H9 (cell line): ENCODE measurements at regions not wholly inside any gene's neighbourhood (a gene's known extent, or its start where the extent isn't known, plus 50 kb on each side); places are given as distances from the start of the nearest gene placed in this dataset.

ENCODE experiments used
- DNase-seq: peaks from one replicate; pipeline ENCODE4 v3.0.0-alpha.2; 2017
- H2AFZ ChIP-seq: one replicate; pipeline ENCODE4 v1.6.1; 2013; ENCODE audit warnings: mild to moderate bottlenecking, low read length, control low read depth, moderate library complexity
- H2AK5ac ChIP-seq: 2 replicates; pipeline ENCODE4 v1.6.1; 2013; ENCODE audit warnings: low read length, control low read depth, mixed read lengths; ENCODE audit not compliant: insufficient read length
- H2BK120ac ChIP-seq: one replicate; pipeline ENCODE4 v1.6.1; 2013; ENCODE audit warnings: low read depth, mild to moderate bottlenecking, low read length, control low read depth, inconsistent platforms; ENCODE audit not compliant: poor library complexity, severe bottlenecking
- H2BK12ac ChIP-seq: 2 replicates; pipeline ENCODE4 v1.6.1; 2013; ENCODE audit warnings: low read length, control low read depth, mixed read lengths, low read depth; ENCODE audit not compliant: insufficient read length
- H2BK15ac ChIP-seq: 2 replicates; pipeline ENCODE4 v1.6.1; 2013; ENCODE audit warnings: low read depth, low read length, control low read depth
- H2BK20ac ChIP-seq: one replicate; pipeline ENCODE4 v1.6.1; 2013; ENCODE audit warnings: low read depth, mild to moderate bottlenecking, low read length, control low read depth, inconsistent platforms; ENCODE audit not compliant: poor library complexity, severe bottlenecking
- H2BK5ac ChIP-seq: 2 replicates; pipeline ENCODE4 v1.6.1; 2013; ENCODE audit warnings: low read length, control low read depth, mixed read lengths; ENCODE audit not compliant: insufficient read length
- H3K14ac ChIP-seq: 2 replicates; pipeline ENCODE4 v1.6.1; 2013; ENCODE audit warnings: low read length, control low read depth; ENCODE audit not compliant: insufficient read depth
- H3K18ac ChIP-seq: 2 replicates; pipeline ENCODE4 v1.6.1; 2013; ENCODE audit warnings: low read depth, mild to moderate bottlenecking, mixed read lengths, low read length, control low read depth; ENCODE audit not compliant: insufficient read length
- H3K23ac ChIP-seq: 2 replicates; pipeline ENCODE4 v1.6.1; 2013; ENCODE audit warnings: low read length, control low read depth, mixed read lengths, low read depth; ENCODE audit not compliant: insufficient read length
- H3K23me2 ChIP-seq: 2 replicates; pipeline ENCODE4 v1.6.1; 2013; ENCODE audit warnings: low read depth, mild to moderate bottlenecking, mixed read lengths, low read length, control low read depth; ENCODE audit not compliant: insufficient read length, poor library complexity, severe bottlenecking
- H3K27ac ChIP-seq: 2 replicates; pipeline ENCODE4 v1.5.1; 2013; ENCODE audit warnings: low read length, control low read depth, mixed read lengths, low read depth; ENCODE audit not compliant: insufficient read length
- H3K27me3 ChIP-seq: 2 replicates; pipeline ENCODE4 v1.6.1; 2013; ENCODE audit warnings: low read length, control low read depth, inconsistent platforms; ENCODE audit not compliant: insufficient read depth
- H3K4ac ChIP-seq: 2 replicates; pipeline ENCODE4 v1.6.1; 2013; ENCODE audit warnings: low read depth, mild to moderate bottlenecking, control low read depth, inconsistent platforms, low read length, moderate library complexity
- H3K4me1 ChIP-seq: 2 replicates; pipeline ENCODE4 v1.6.1; 2013; ENCODE audit warnings: low read length, control low read depth, inconsistent platforms; ENCODE audit not compliant: insufficient read depth
- H3K4me2 ChIP-seq: 2 replicates; pipeline ENCODE4 v1.6.1; 2013; ENCODE audit warnings: low read length, control low read depth, mixed read lengths; ENCODE audit not compliant: insufficient read length, insufficient read depth
- H3K56ac ChIP-seq: 2 replicates; pipeline ENCODE4 v1.6.1; 2013; ENCODE audit warnings: low read depth, mild to moderate bottlenecking, mixed read lengths, low read length, control low read depth; ENCODE audit not compliant: insufficient read length
- H3K79me1 ChIP-seq: 2 replicates; pipeline ENCODE4 v1.6.1; 2013; ENCODE audit warnings: low read depth, mild to moderate bottlenecking, moderate library complexity, low read length, control low read depth, inconsistent platforms; ENCODE audit not compliant: insufficient read depth, poor library complexity, severe bottlenecking
- H3K79me2 ChIP-seq: 2 replicates; pipeline ENCODE4 v1.6.1; 2013; ENCODE audit warnings: low read length, control low read depth, inconsistent platforms; ENCODE audit not compliant: insufficient read depth
- H3K9ac ChIP-seq: 2 replicates; pipeline ENCODE4 v1.6.1; 2013; ENCODE audit warnings: low read length, control low read depth, mixed read lengths; ENCODE audit not compliant: insufficient read length; ENCODE audit errors: extremely low read depth
- H3K9me3 ChIP-seq: one replicate; pipeline ENCODE4 v1.6.1; 2013; ENCODE audit warnings: low read depth, low read length, inconsistent platforms; ENCODE audit not compliant: control insufficient read depth
- H3T11ph ChIP-seq: one replicate; pipeline ENCODE4 v1.6.1; 2013; ENCODE audit warnings: mild to moderate bottlenecking, low read length, control low read depth, inconsistent platforms
- H4K20me1 ChIP-seq: one replicate; pipeline ENCODE4 v1.6.1; 2013; ENCODE audit not compliant: control insufficient read depth, insufficient read length, insufficient read depth
- H4K5ac ChIP-seq: 2 replicates; pipeline ENCODE4 v1.6.1; 2013; ENCODE audit warnings: low read depth, mild to moderate bottlenecking, mixed read lengths, low read length, control low read depth; ENCODE audit not compliant: insufficient read length
- H4K8ac ChIP-seq: replicated peaks from 2 replicates; pipeline ENCODE4 v1.6.1; 2013; ENCODE audit warnings: low read length, control low read depth, mixed read lengths, low read depth; ENCODE audit not compliant: insufficient read length
- H4K91ac ChIP-seq: 2 replicates; pipeline ENCODE4 v1.6.1; 2013; ENCODE audit warnings: low read depth, mild to moderate bottlenecking, moderate library complexity, mixed read lengths, low read length, control low read depth; ENCODE audit not compliant: insufficient read length
- H3K27ac Mint-ChIP-seq, 3 experiments: 2 replicates in 2 of 3; 3 replicates in 1 of 3; pipeline ENCODE4 v1.8.0; 2020 to 2021; ENCODE audit warnings: mixed read lengths in 3 of 3, mild to moderate bottlenecking in 1 of 3, moderate library complexity in 1 of 3
- H3K27me3 Mint-ChIP-seq: 2 replicates; pipeline ENCODE4 v1.8.0; 2021; ENCODE audit warnings: low read depth, mild to moderate bottlenecking, moderate library complexity, mixed read lengths
- H3K36me3 Mint-ChIP-seq, 3 experiments: 2 replicates in 2 of 3; 3 replicates in 1 of 3; pipeline ENCODE4 v1.8.0; 2020 to 2021; ENCODE audit warnings: low read depth in 3 of 3, mixed read lengths in 3 of 3; ENCODE audit not compliant: insufficient read depth in 1 of 3
- H3K4me1 Mint-ChIP-seq, 2 experiments: 2 replicates each; pipeline ENCODE4 v1.8.0; 2020; ENCODE audit warnings: mixed read lengths in 2 of 2
- H3K4me3 Mint-ChIP-seq, 2 experiments: 2 replicates in 1 of 2; 3 replicates in 1 of 2; pipeline ENCODE4 v1.8.0; 2020 to 2021; ENCODE audit warnings: mild to moderate bottlenecking in 2 of 2, mixed read lengths in 2 of 2, moderate library complexity in 1 of 2
- H3K9me3 Mint-ChIP-seq, 2 experiments: 2 replicates in 1 of 2; 3 replicates in 1 of 2; pipeline ENCODE4 v1.8.0; 2020; ENCODE audit warnings: mild to moderate bottlenecking in 2 of 2, mixed read lengths in 2 of 2, moderate library complexity in 1 of 2
- WGBS: extraction: QIAGEN DNeasy Blood & Tissue Kit; methylation state at CpG from one replicate; pipeline ENCODE4 v1.1.7; 2013; ENCODE audit warnings: missing lambda C conversion rate, low lambda C conversion rate, mixed read lengths; ENCODE audit not compliant: insufficient read length; ENCODE audit errors: extremely low coverage; 5-methylcytosine and 5-hydroxymethylcytosine counted together
- TF ChIP-seq, protein P1 (sequence below): fragments of 200-600 bp; sonication (generic); conservative IDR thresholded peaks from 3 replicates; pipeline ENCODE4 v1.8.0; 2021; ENCODE audit warnings: antibody characterized with exemption, mild to moderate bottlenecking

DNA sequence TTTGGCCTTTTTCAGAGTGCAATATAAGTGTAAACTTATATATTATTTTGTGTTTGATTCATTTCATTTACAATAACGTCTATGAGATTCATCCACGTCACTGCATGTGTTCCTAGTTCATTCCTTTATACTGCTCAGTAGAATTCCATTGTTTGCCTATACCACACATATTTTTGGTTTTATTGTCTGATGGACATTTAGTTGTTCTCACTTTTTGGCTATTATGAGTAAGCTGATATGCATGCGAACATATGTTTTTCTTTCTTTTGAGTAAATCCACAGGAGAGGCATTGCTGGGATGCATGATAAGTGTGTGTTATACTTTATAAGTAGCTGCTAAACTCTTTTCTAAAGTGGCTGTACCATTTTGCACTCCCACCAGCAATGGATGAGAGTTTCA, 314.8 kb upstream of the HS6ST1 start:
- no peak overlapping the region for H2BK5ac ChIP-seq
- H3K27me3 ChIP-seq: no peaks in the 10 kb centered on the region
- H4K5ac ChIP-seq: no peak overlapping the region
- no peak overlapping the region for H2BK20ac ChIP-seq
- H3K4ac ChIP-seq: no peak overlapping the region
- H4K91ac ChIP-seq: no peak overlapping the region
- H3T11ph ChIP-seq: no peak overlapping the region
- no CpG with 5 or more reads among the region's 3 CpGs for WGBS
- Mint-ChIP-seq H3K4me1 (peaks cover 35 to 51% of the 10 kb centered on the region in 2 experiments), H3K27ac (no peak overlapping the region), H3K27me3 (peaks cover 1% of the 10 kb centered on the region; the same call in 1 of the 2 replicates), H3K9me3 (no peaks in the 10 kb centered on the region), H3K36me3 (no peaks in the 10 kb centered on the region), H3K4me3 (no peak overlapping the region)
- no peak overlapping the region for H3K4me2 ChIP-seq
- no peak overlapping the region for H3K14ac ChIP-seq
- no peaks in the 10 kb centered on the region for H3K79me1 ChIP-seq
- no peak overlapping the region for H3K18ac ChIP-seq
- H2BK12ac ChIP-seq: no peak overlapping the region
- H3K9me3 ChIP-seq: no peaks in the 10 kb centered on the region
- no peaks in the 10 kb centered on the region for H4K20me1 ChIP-seq
- H2AFZ ChIP-seq: no peak overlapping the region
- H3K23ac ChIP-seq: no peak overlapping the region
- H3K56ac ChIP-seq: no peak overlapping the region
- H4K8ac ChIP-seq: no peak overlapping the region
- H2BK120ac ChIP-seq: no peak overlapping the region
- no peak overlapping the region for H3K27ac ChIP-seq
- no peaks in the 10 kb centered on the region for H3K79me2 ChIP-seq
- TF ChIP-seq, protein P1, sequence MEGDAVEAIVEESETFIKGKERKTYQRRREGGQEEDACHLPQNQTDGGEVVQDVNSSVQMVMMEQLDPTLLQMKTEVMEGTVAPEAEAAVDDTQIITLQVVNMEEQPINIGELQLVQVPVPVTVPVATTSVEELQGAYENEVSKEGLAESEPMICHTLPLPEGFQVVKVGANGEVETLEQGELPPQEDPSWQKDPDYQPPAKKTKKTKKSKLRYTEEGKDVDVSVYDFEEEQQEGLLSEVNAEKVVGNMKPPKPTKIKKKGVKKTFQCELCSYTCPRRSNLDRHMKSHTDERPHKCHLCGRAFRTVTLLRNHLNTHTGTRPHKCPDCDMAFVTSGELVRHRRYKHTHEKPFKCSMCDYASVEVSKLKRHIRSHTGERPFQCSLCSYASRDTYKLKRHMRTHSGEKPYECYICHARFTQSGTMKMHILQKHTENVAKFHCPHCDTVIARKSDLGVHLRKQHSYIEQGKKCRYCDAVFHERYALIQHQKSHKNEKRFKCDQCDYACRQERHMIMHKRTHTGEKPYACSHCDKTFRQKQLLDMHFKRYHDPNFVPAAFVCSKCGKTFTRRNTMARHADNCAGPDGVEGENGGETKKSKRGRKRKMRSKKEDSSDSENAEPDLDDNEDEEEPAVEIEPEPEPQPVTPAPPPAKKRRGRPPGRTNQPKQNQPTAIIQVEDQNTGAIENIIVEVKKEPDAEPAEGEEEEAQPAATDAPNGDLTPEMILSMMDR: no peak
- DNase-seq: no peak
- H2AK5ac ChIP-seq: no peak overlapping the region
- no peak overlapping the region for H3K9ac ChIP-seq
- no peak overlapping the region for H2BK15ac ChIP-seq
- peaks cover 5% of the 10 kb centered on the region for H3K4me1 ChIP-seq
- H3K23me2 ChIP-seq: no peaks in the 10 kb centered on the region
